Fibroblast of mammary gland (primary cell): ENCODE measurements at regions not wholly inside any gene's neighbourhood (a gene's known extent, or its start where the extent isn't known, plus 50 kb on each side); places are given as distances from the start of the nearest gene placed in this dataset.

Experiments used
- DNase-seq: peaks from one replicate; pipeline ENCODE4 v3.0.0-alpha.2; 2010; ENCODE audit warnings: low read depth
- H3K4me3 ChIP-seq: 2 replicates; pipeline ENCODE4 v1.5.1; 2011; ENCODE audit warnings: low read depth, mild to moderate bottlenecking, low read length, moderate library complexity; ENCODE audit not compliant: control insufficient read depth
- TF ChIP-seq, protein P1 (sequence below): conservative IDR thresholded peaks from 2 replicates; pipeline ENCODE4 v1.5.1; 2011; ENCODE audit warnings: low read depth, low read length, inconsistent platforms; ENCODE audit not compliant: control insufficient read depth, insufficient read depth

DNA sequence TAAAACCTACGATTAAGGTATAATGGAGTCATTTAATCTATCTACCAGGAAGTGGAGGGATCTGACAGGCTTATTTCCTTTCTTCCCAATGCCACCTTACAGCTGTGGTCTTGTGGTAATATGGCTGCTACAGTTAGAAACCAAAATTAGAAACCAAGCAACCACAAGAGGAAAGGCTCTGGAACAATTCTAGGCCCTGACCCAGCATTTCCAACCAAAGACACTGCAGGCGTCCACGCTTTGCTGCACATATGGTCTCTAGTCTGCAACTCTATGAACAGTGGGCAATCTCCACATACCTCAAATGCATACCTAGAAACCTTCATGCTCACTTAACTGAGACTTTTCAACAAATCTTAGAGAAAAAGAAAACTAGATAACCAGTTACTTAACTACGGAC, 339.1 kb downstream of the NFIB start:
- DNase-seq = no peak
- TF ChIP-seq, protein P1, sequence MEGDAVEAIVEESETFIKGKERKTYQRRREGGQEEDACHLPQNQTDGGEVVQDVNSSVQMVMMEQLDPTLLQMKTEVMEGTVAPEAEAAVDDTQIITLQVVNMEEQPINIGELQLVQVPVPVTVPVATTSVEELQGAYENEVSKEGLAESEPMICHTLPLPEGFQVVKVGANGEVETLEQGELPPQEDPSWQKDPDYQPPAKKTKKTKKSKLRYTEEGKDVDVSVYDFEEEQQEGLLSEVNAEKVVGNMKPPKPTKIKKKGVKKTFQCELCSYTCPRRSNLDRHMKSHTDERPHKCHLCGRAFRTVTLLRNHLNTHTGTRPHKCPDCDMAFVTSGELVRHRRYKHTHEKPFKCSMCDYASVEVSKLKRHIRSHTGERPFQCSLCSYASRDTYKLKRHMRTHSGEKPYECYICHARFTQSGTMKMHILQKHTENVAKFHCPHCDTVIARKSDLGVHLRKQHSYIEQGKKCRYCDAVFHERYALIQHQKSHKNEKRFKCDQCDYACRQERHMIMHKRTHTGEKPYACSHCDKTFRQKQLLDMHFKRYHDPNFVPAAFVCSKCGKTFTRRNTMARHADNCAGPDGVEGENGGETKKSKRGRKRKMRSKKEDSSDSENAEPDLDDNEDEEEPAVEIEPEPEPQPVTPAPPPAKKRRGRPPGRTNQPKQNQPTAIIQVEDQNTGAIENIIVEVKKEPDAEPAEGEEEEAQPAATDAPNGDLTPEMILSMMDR = no peak
- no peak overlapping the region for H3K4me3 ChIP-seq

DNA sequence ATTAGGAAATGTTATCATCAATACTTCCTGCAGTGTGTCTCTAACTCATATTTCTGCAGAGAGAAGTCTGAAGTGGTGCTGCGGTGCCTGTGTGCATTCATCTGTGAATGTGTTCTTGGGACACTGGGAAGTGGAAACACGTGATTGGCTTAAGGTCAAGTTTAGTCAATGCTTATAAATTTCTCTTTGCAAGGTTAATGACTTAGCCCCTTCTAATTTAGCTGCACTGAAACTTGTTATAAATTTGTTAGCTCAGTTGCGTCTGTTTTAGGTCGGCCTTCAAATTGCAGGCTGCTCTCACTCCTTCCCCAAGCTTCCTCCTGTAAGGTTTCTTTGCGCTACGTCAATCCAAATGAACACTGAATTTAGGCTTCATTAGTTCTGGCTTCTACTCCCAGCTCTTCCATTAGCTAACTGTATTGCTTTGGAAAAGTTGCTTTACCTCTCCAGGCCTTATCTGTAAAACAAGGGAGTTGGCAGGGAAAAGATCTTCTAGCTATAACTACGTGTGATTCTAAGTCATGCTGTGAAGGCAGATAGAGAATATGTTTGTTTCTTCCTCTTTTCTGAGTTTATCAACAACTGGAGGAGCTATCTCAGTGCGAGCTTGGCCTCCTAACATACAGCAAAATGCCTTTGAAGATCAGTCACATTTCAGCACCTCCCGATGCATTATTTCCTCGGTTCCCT, 341.8 kb downstream of the NFIB start:
- TF ChIP-seq, protein P1 = no peak
- no peak overlapping the region for H3K4me3 ChIP-seq
- no peak for DNase-seq

DNA sequence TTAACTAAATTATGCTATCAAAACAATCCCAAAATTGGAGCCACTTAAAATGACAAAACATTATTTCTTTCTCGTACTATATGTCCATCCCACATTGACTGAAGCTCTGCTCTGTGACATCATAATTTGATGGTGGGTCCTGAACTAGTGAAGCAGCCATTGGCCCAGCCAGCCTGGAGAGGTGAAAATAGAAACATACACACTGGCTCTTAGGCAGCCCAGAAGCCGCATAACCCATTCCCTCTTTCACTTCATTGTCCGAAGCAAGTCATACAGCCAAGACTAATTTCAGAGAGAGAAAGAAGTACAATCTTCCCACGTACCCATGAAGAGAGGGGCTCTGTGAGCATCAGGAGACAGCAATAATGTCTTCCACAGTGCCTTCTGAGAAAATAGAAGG, 342.5 kb downstream of the NFIB start:
- TF ChIP-seq, protein P1 = no peak
- DNase-seq = no peak
- no peak overlapping the region for H3K4me3 ChIP-seq

DNA sequence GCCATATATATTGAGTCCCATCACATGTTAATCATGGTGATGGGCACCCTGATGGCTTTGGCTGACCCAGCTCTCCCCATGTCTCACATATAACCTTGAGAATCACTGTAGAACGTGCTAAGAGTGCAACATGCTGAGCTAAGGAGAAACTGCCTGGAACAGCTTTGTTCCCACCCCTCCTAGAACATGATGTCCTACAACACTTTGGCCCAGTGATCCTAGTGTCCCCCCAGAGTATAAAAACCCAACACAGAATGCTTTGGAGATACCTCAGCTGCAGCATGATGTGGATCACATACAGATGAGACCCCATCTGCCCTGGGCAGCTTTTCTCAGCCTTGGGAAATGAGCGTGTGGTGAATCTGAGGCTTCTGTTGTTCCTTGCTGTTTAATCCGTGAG, 343.5 kb downstream of the NFIB start:
- no peak for DNase-seq
- TF ChIP-seq, protein P1 = no peak
- no peak overlapping the region for H3K4me3 ChIP-seq

DNA sequence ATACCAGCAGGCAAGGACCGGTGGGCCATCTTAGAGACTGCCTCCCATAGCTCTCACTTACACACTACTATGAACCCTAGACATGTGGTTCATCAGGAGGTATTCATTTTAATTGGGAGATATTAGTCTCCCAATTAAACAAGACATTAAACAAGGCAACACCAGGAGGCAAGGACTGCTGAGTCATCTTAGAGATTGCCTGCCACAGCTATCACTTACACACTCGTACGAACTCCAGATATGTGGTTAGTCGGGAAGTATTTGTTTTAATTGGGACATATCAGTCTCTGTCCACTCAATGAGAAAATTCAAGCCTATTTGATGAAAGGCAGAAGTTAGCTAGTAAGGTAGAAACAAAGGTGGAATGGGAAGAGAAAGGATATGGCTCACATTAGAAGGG, 343.9 kb downstream of the NFIB start:
- peak; percentile 30 for DNase-seq
- TF ChIP-seq, protein P1 = no peak
- no peak overlapping the region for H3K4me3 ChIP-seq

DNA sequence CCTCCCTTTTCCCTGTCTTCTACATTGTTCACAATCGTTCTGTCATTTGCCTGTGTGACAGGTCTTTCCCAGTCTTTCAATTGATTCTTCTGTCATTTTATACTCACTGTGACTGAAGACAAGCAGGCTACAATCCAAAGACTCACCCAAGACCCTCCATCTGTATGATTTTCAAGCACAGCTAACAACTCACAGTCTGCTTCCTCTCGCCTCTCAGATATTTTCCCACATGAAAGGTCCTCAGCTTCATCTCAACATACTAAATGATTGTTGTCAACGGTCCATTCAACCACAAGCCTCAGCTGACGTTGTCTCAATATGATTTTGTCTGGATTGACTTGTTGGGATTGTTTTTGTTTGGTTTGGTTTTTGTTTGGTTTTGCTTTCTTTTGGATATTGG, 346.5 kb downstream of the NFIB start:
- H3K4me3 ChIP-seq = no peak overlapping the region
- no peak for DNase-seq
- TF ChIP-seq, protein P1 = no peak

DNA sequence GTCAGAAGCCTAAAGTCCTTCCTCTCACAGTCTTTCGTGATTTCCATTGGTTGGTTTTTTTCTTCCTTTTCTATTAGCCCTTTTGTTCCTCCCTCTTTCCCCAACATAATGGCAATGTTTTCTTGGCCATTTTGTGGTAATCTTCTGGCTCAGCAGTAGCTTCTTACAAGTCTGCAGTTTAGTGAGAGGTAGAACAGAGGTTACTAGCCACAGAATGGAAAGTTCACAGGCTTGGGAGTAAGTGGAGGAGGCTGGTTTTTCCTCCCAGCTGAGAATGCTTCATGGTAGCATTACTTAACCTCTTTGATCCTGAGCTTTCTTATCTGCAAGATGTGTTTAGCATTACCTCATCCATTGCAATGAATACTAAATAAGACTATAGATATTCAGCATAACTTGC, 346.9 kb downstream of the NFIB start:
- DNase-seq = no peak
- H3K4me3 ChIP-seq = no peak overlapping the region
- TF ChIP-seq, protein P1 = no peak
